CD14-positive monocyte (primary cell): ENCODE measurements at regions not wholly inside any gene's neighbourhood (a gene's known extent, or its start where the extent isn't known, plus 50 kb on each side); places are given as distances from the start of the nearest gene placed in this dataset.
A peak's percentile ranks its signal among the peaks of the same experiment; 100 is the strongest.

Source experiments
- DNase-seq, 3 donors: peaks; one replicate each; pipeline ENCODE4 v3.0.0-alpha.2; 2011 to 2022
- H2AFZ ChIP-seq: 2 replicates; pipeline ENCODE4 v1.6.0; 2012; ENCODE audit warnings: mild to moderate bottlenecking, low read depth, low read length, inconsistent platforms; ENCODE audit not compliant: insufficient read depth, poor library complexity, severe bottlenecking
- H3K27ac ChIP-seq, 2 donors: 1 replicate in 1 of 2; 2 replicates in 1 of 2; pipeline ENCODE4 v1.5.1; 2012 to 2013; ENCODE audit warnings: low read length in 2 of 2, control low read depth in 1 of 2, inconsistent platforms in 1 of 2, low read depth in 1 of 2, mild to moderate bottlenecking in 1 of 2
- H3K27me3 ChIP-seq, 2 donors: one replicate each; pipeline versions ENCODE4 v1.6.0 to v1.6.1; 2011 to 2013; ENCODE audit warnings: low read length in 2 of 2; ENCODE audit not compliant: control insufficient read depth in 2 of 2, insufficient read depth in 2 of 2
- H3K36me3 ChIP-seq, 2 donors: replicated peaks in 1 of 2; 1 replicate in 1 of 2; 2 replicates in 1 of 2; pipeline versions ENCODE4 v1.5.1 to v1.6.1; 2012 to 2013; ENCODE audit warnings: low read length in 2 of 2, control low read depth in 1 of 2, inconsistent platforms in 1 of 2, mild to moderate bottlenecking in 1 of 2; ENCODE audit not compliant: insufficient read depth in 2 of 2, control insufficient read depth in 1 of 2
- H3K4me1 ChIP-seq, 2 donors: 1 replicate in 1 of 2; 2 replicates in 1 of 2; pipeline versions ENCODE4 v1.5.1 to v1.6.1; 2012 to 2013; ENCODE audit warnings: low read length in 2 of 2, control low read depth in 1 of 2, inconsistent platforms in 1 of 2, mild to moderate bottlenecking in 1 of 2, moderate library complexity in 1 of 2; ENCODE audit not compliant: insufficient read depth in 2 of 2, control insufficient read depth in 1 of 2
- H3K4me2 ChIP-seq: replicated peaks from 2 replicates; pipeline ENCODE3; 2012; ENCODE audit warnings: low read length, moderate library complexity, mild to moderate bottlenecking; ENCODE audit not compliant: poor library complexity, severe bottlenecking; ENCODE audit errors: extremely low read depth
- H3K4me3 ChIP-seq, 3 experiments: fragments of 200-600 bp in 1 of 3; sonication (generic) in 1 of 3; replicated peaks in 1 of 3; 1 replicate in 2 of 3; 2 replicates in 1 of 3; pipeline ENCODE4 v1.5.1; 2011 to 2013; ENCODE audit warnings: low read length in 3 of 3, mild to moderate bottlenecking in 3 of 3, control low read depth in 2 of 3, low read depth in 2 of 3, inconsistent platforms in 1 of 3, moderate library complexity in 1 of 3
- H3K79me2 ChIP-seq: 2 replicates; pipeline ENCODE4 v1.6.0; 2012; ENCODE audit warnings: mild to moderate bottlenecking, control low read depth, inconsistent platforms, low read length, moderate library complexity; ENCODE audit not compliant: insufficient read depth
- H3K9ac ChIP-seq: 2 replicates; pipeline ENCODE4 v1.6.0; 2017; ENCODE audit warnings: low read length, mild to moderate bottlenecking; ENCODE audit not compliant: insufficient read depth, poor library complexity, severe bottlenecking
- H3K9me3 ChIP-seq, 2 donors: replicated peaks in 1 of 2; 1 replicate in 1 of 2; 2 replicates in 1 of 2; pipeline versions ENCODE4 v1.5.1 to v1.6.1; 2012 to 2013; ENCODE audit warnings: low read length in 2 of 2, control low read depth in 1 of 2; ENCODE audit not compliant: control insufficient read depth in 1 of 2, insufficient read depth in 1 of 2
- H4K20me1 ChIP-seq: 2 replicates; pipeline ENCODE4 v1.6.0; 2012; ENCODE audit warnings: mild to moderate bottlenecking, low read length, control low read depth, moderate library complexity; ENCODE audit not compliant: insufficient read depth
- H3K27ac Mint-ChIP-seq, 7 donors: one replicate each; pipeline ENCODE4 v1.8.0; 2020; ENCODE audit warnings: mild to moderate bottlenecking in 7 of 7, mixed read lengths in 7 of 7, moderate library complexity in 6 of 7, inconsistent platforms in 2 of 7
- H3K27me3 Mint-ChIP-seq, 3 donors: one replicate each; pipeline ENCODE4 v1.8.0; 2021 to 2022; ENCODE audit warnings: low read depth in 3 of 3, mild to moderate bottlenecking in 3 of 3, mixed read lengths in 3 of 3, moderate library complexity in 3 of 3, inconsistent platforms in 1 of 3
- H3K36me3 Mint-ChIP-seq, 2 donors: one replicate each; pipeline ENCODE4 v1.8.0; 2020; ENCODE audit warnings: mixed read lengths in 2 of 2, inconsistent platforms in 1 of 2, mild to moderate bottlenecking in 1 of 2
- H3K4me1 Mint-ChIP-seq: one replicate; pipeline ENCODE4 v1.8.0; 2020; ENCODE audit warnings: mild to moderate bottlenecking, mixed read lengths
- H3K4me3 Mint-ChIP-seq, 2 donors: one replicate each; pipeline ENCODE4 v1.8.0; 2020; ENCODE audit warnings: mild to moderate bottlenecking in 2 of 2, mixed read lengths in 2 of 2, moderate library complexity in 1 of 2
- H3K9me3 Mint-ChIP-seq, 7 donors: one replicate each; pipeline ENCODE4 v1.8.0; 2020 to 2022; ENCODE audit warnings: mixed read lengths in 7 of 7, mild to moderate bottlenecking in 6 of 7, moderate library complexity in 6 of 7, inconsistent platforms in 2 of 7
- WGBS: methylation state at CpG from one replicate; pipeline ENCODE4 v1.1.5; 2013; ENCODE audit warnings: missing lambda C conversion rate; ENCODE audit not compliant: insufficient coverage; 5-methylcytosine and 5-hydroxymethylcytosine counted together
- intact Hi-C, 2 donors: fragments of 100-400 bp; cut with micrococcal nuclease; formaldehyde crosslinking; loops; one replicate each; pipeline versions ENCODE4 v1.15.0 to v1.15.1; 2023
- TF ChIP-seq, protein P1 (sequence below): fragments of 200-600 bp; IDR thresholded peaks from one replicate; pipeline ENCODE4 v1.8.0; 2022; ENCODE audit warnings: antibody characterized with exemption, mild to moderate bottlenecking

DNA sequence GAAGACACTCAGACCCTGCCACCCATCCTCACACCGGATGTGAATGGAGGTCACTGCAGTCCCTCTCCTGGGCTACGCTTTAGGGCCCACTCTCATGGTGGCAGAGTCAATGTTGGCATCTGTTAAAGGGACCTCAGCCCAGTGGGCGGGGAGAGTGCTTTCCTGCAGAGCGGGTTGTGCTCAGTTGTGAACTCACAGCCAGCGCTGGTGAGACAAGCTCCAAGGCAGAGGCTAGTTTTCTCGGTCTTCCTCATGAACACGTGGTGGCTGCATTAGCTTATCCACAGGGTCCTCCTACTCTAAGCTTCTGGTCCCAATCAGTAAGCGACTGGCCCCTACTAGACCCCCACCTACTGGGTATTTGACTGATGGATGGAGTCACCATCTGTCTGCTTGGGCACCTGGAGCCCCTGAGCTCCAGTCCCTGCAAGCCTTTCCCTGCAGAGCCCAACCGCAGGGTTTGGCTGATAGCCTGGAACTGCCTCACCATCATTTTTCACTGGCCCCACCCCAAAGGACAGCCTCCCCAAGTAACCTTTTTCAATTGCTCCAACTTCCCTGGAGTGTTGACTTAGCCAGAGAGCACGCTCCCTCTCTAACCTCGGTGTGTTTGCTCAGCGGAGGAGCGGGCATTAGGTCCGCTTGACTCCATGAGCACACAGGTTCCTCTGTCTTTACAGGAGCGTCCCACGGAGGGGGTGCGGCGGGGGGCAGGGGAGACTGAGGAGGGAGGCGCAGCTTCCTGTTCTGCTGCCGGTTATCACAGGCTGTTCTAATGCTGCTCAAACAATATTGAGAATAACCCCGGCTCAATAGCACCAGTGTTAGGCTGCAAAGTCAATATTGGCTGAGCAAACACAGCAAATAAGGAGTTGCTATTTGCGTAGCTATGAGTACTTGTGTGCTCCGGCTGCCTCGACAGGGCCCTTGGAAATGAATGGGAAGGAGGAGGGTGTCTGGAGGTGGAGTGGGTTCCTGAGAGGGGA, 141.7 kb downstream of the RPLP1 start:
- TF ChIP-seq, protein P1, sequence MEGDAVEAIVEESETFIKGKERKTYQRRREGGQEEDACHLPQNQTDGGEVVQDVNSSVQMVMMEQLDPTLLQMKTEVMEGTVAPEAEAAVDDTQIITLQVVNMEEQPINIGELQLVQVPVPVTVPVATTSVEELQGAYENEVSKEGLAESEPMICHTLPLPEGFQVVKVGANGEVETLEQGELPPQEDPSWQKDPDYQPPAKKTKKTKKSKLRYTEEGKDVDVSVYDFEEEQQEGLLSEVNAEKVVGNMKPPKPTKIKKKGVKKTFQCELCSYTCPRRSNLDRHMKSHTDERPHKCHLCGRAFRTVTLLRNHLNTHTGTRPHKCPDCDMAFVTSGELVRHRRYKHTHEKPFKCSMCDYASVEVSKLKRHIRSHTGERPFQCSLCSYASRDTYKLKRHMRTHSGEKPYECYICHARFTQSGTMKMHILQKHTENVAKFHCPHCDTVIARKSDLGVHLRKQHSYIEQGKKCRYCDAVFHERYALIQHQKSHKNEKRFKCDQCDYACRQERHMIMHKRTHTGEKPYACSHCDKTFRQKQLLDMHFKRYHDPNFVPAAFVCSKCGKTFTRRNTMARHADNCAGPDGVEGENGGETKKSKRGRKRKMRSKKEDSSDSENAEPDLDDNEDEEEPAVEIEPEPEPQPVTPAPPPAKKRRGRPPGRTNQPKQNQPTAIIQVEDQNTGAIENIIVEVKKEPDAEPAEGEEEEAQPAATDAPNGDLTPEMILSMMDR: no peak
- Histone ChIP-seq H3K27me3 (no peaks in the 10 kb centered on the region), H4K20me1 (no peaks in the 10 kb centered on the region), H3K4me3 (peak overlapping the region in 1 of 3 experiments; percentile 62), H3K4me1 (peaks cover 26 to 27% of the 10 kb centered on the region in 2 donors), H3K36me3 (no peaks in the 10 kb centered on the region), H3K9me3 (no peaks in the 10 kb centered on the region), H3K27ac (no peak overlapping the region), H3K79me2 (no peaks in the 10 kb centered on the region), H2AFZ (peak overlapping the region; percentile 64), H3K9ac (no peak overlapping the region), H3K4me2 (peak overlapping the region; percentile 67)
- peaks cover 9 to 16% (median 10%) of the 10 kb centered on the region in 3 donors for H3K27me3 Mint-ChIP-seq
- intact Hi-C loops: no loop called here
- H3K27ac Mint-ChIP-seq: peak overlapping the region; percentile 47 to 70 (median 56)
- 33% methylated on average over 8 of the region's 24 CpGs for WGBS
- peaks cover 0 to 5% (median 0%) of the 10 kb centered on the region in 7 donors for H3K9me3 Mint-ChIP-seq
- DNase-seq: peak; percentile 48 to 54 (median 51)
- peaks cover 2 to 11% of the 10 kb centered on the region in 2 donors for H3K36me3 Mint-ChIP-seq
- peak overlapping the region; percentile 70 to 94 for H3K4me3 Mint-ChIP-seq
- peaks cover 35% of the 10 kb centered on the region for H3K4me1 Mint-ChIP-seq

DNA sequence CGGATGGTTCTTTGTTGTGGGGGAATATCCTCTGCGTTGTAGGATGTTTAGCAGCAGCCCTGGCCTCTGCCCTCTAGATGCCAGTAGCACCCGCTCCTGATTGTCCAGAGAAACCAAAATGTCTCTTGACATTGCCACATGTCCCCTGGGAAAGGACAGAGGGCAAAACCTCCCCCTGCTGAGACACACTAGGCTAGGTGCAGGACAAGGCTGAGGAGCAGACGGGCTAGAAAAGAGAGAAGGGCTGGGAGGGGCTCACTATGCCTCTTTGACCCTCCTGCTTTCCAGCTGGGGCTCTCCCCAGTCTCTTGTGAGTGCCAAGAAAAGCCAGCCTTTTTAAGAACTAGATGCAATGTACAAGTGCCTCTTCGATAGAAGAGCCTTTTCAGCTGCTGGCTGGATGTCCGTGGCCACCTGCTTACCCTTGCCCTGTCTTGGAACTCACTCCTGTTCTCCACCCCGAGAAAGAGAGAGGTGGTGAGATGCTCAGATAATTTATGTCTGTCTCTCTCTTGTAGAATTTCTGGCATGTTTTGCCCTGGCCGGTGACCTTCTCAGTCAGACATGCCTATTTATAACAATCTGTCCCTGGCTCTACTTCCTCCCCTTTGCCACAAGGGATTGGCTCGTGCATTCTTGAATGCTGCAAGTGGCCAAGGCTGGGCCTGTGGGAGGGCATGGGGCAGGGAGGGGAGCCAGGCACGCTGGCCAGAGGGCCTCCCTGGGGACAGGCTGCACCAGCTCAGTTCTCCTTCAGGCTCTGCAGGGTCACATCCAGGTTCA, 142.6 kb downstream of the RPLP1 start:
- H3K36me3 Mint-ChIP-seq: peaks cover 2 to 11% of the 10 kb centered on the region in 2 donors
- peak overlapping the region in 1 of 3 experiments; percentile 62 for H3K4me3 ChIP-seq
- H3K4me3 Mint-ChIP-seq: peak overlapping the region; percentile 1 to 94
- intact Hi-C loops: no loop called here
- peaks cover 29% of the 10 kb centered on the region for H3K4me1 Mint-ChIP-seq
- H3K27ac ChIP-seq: no peak overlapping the region
- H3K9me3 Mint-ChIP-seq: peaks cover 0 to 5% (median 0%) of the 10 kb centered on the region in 7 donors
- H3K27ac Mint-ChIP-seq: peak overlapping the region in 5 of 7 donors; percentile 22 to 74 (median 55)
- no peak overlapping the region for H3K9ac ChIP-seq
- WGBS: 25% methylated on average over 2 of the region's 10 CpGs
- no peaks in the 10 kb centered on the region for H3K79me2 ChIP-seq
- H2AFZ ChIP-seq: peak overlapping the region; percentile 32
- H3K36me3 ChIP-seq: no peaks in the 10 kb centered on the region
- peaks cover 26 to 27% of the 10 kb centered on the region in 2 donors for H3K4me1 ChIP-seq
- peak in 2 of 3 donors; percentile 21 to 30 for DNase-seq
- no peaks in the 10 kb centered on the region for H3K27me3 ChIP-seq
- peak overlapping the region; percentile 67 for H3K4me2 ChIP-seq
- H3K9me3 ChIP-seq: no peaks in the 10 kb centered on the region
- H3K27me3 Mint-ChIP-seq: peaks cover 9 to 19% (median 14%) of the 10 kb centered on the region in 3 donors
- H4K20me1 ChIP-seq: no peaks in the 10 kb centered on the region
- TF ChIP-seq, protein P1: no peak
